Neural progenitor cell (in vitro differentiated cells): ENCODE measurements at regions not wholly inside any gene's neighbourhood (a gene's known extent, or its start where the extent isn't known, plus 50 kb on each side); places are given as distances from the start of the nearest gene placed in this dataset.

Experiments
- EZH2phosphoT487 ChIP-seq: fragments of 200-600 bp; sonication (generic); IDR thresholded peaks from 2 replicates; pipeline ENCODE4 v1.6.1; 2017; ENCODE audit warnings: antibody characterized with exemption
- TF ChIP-seq, protein P1 (sequence below): fragments of 200-600 bp; sonication (generic); IDR thresholded peaks from 2 replicates; pipeline ENCODE4 v1.5.1; 2017; ENCODE audit warnings: antibody characterized with exemption, mild to moderate bottlenecking

DNA sequence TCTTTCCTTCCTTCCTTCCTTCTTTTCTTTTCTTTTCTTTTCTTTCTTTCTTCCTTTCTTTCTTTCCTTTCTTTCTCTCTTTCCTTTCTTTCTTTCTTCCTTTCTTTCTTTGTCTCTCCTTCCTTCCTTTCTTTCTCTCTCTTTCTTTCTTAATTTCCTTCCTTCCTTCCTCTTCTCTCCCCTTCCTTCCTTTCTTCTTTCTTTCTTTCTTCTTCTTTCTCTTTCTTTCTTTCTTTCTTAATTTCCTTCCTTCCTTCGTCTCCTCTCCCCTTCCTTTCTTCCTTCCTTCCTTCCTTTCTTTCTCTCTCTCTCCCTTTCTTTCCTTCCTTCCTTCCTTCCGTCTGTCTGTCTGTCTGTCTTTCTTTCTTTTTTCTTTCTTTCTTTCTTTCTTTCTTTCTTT lies 1446.5 kb upstream of the GOT2 start:
- TF ChIP-seq, protein P1, sequence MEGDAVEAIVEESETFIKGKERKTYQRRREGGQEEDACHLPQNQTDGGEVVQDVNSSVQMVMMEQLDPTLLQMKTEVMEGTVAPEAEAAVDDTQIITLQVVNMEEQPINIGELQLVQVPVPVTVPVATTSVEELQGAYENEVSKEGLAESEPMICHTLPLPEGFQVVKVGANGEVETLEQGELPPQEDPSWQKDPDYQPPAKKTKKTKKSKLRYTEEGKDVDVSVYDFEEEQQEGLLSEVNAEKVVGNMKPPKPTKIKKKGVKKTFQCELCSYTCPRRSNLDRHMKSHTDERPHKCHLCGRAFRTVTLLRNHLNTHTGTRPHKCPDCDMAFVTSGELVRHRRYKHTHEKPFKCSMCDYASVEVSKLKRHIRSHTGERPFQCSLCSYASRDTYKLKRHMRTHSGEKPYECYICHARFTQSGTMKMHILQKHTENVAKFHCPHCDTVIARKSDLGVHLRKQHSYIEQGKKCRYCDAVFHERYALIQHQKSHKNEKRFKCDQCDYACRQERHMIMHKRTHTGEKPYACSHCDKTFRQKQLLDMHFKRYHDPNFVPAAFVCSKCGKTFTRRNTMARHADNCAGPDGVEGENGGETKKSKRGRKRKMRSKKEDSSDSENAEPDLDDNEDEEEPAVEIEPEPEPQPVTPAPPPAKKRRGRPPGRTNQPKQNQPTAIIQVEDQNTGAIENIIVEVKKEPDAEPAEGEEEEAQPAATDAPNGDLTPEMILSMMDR = no peak
- TF ChIP-seq EZH2phosphoT487 = no peak
